ENCODE measurements at regions not wholly inside any gene's neighbourhood (a gene's known extent, or its start where the extent isn't known, plus 50 kb on each side); places are given as distances from the start of the nearest gene placed in this dataset.

GRCh38 chr2:191540681-191541080 is 137.3 kb upstream of the NABP1 start:
- TF ChIP-seq EZH2 (IDR thresholded peaks at IDR 0.05; ENCODE audit: low read length, missing control alignments) (no peak), CTCF (conservative IDR thresholded peaks at IDR 0.05 in 1 of 2, IDR thresholded peaks at IDR 0.05 in 1 of 2; ENCODE audit: low read depth in 1 of 2, low read length in 2 of 2) (no peak)
- no peaks in the 10 kb centered on the region for H3K4me1 ChIP-seq (ENCODE audit: control insufficient read depth, extremely low read depth, insufficient read depth, low read length)
- H4K20me1 ChIP-seq (ENCODE audit: control insufficient read depth, extremely low read depth, insufficient read depth, low read length), result no peaks in the 10 kb centered on the region
- H3K9ac ChIP-seq (ENCODE audit: insufficient read depth, low read length), result no peak overlapping the region
- H2AFZ ChIP-seq (ENCODE audit: low read length), result no peak overlapping the region
- no peak for DNase-seq (ENCODE audit: low read depth in 2 of 2)
- H3K4me2 ChIP-seq (ENCODE audit: extremely low read depth, insufficient read depth, low read length), result no peak overlapping the region
- no peak overlapping the region for H3K4me3 ChIP-seq (replicated peaks in 1 of 4; ENCODE audit: control extremely low read depth in 1 of 4, insufficient read depth in 1 of 4, low read depth in 3 of 4, low read length in 4 of 4)
- H3K27me3 ChIP-seq (ENCODE audit: control insufficient read depth, insufficient read depth, low read length), result no peaks in the 10 kb centered on the region
- no peaks in the 10 kb centered on the region for H3K9me3 ChIP-seq (ENCODE audit: control insufficient read depth, insufficient read depth, low read depth, low read length)
- no peaks in the 10 kb centered on the region for H3K36me3 ChIP-seq (ENCODE audit: control insufficient read depth, insufficient read depth, low read length)
- H3K79me2 ChIP-seq (ENCODE audit: control insufficient read depth, insufficient read depth, low read length), result no peaks in the 10 kb centered on the region
- no peak overlapping the region for H3K27ac ChIP-seq (ENCODE audit: insufficient read depth, low read length)

- peak in 1 of 2 donors; percentile 2 for DNase-seq (ENCODE audit: low read depth in 2 of 2)
- no peak overlapping the region for H3K4me3 ChIP-seq (replicated peaks in 1 of 4; ENCODE audit: control extremely low read depth in 1 of 4, insufficient read depth in 1 of 4, low read depth in 3 of 4, low read length in 4 of 4)
- no peak overlapping the region for H3K9ac ChIP-seq (ENCODE audit: insufficient read depth, low read length)
- no peaks in the 10 kb centered on the region for H3K79me2 ChIP-seq (ENCODE audit: control insufficient read depth, insufficient read depth, low read length)
- no peak overlapping the region for H3K4me2 ChIP-seq (ENCODE audit: extremely low read depth, insufficient read depth, low read length)
- H3K27ac ChIP-seq (ENCODE audit: insufficient read depth, low read length), result no peak overlapping the region
- H2AFZ ChIP-seq (ENCODE audit: low read length), result no peak overlapping the region
- no peaks in the 10 kb centered on the region for H3K4me1 ChIP-seq (ENCODE audit: control insufficient read depth, extremely low read depth, insufficient read depth, low read length)
- TF ChIP-seq CTCF (conservative IDR thresholded peaks at IDR 0.05 in 1 of 2, IDR thresholded peaks at IDR 0.05 in 1 of 2; ENCODE audit: low read depth in 1 of 2, low read length in 2 of 2) (no peak), EZH2 (IDR thresholded peaks at IDR 0.05; ENCODE audit: low read length, missing control alignments) (no peak)
- no peaks in the 10 kb centered on the region for H3K27me3 ChIP-seq (ENCODE audit: control insufficient read depth, insufficient read depth, low read length)
- no peaks in the 10 kb centered on the region for H3K9me3 ChIP-seq (ENCODE audit: control insufficient read depth, insufficient read depth, low read depth, low read length)
- no peaks in the 10 kb centered on the region for H3K36me3 ChIP-seq (ENCODE audit: control insufficient read depth, insufficient read depth, low read length)
- H4K20me1 ChIP-seq (ENCODE audit: control insufficient read depth, extremely low read depth, insufficient read depth, low read length), result no peaks in the 10 kb centered on the region
Measured at GRCh38 chr2:191543708-191544107, 134.2 kb upstream of the NABP1 start.

- no peak overlapping the region for H3K4me2 ChIP-seq (ENCODE audit: extremely low read depth, insufficient read depth, low read length)
- no peak overlapping the region for H3K27ac ChIP-seq (ENCODE audit: insufficient read depth, low read length)
- H4K20me1 ChIP-seq (ENCODE audit: control insufficient read depth, extremely low read depth, insufficient read depth, low read length), result no peaks in the 10 kb centered on the region
Measured at GRCh38 chr2:191544461-191545062, 133.4 kb upstream of the NABP1 start.

More at GRCh38 chr2:191544461-191545062, 133.4 kb upstream of the NABP1 start:
- no peaks in the 10 kb centered on the region for H3K27me3 ChIP-seq (ENCODE audit: control insufficient read depth, insufficient read depth, low read length)
- no peak for DNase-seq (ENCODE audit: low read depth in 2 of 2)
- TF ChIP-seq CTCF (conservative IDR thresholded peaks at IDR 0.05 in 1 of 2, IDR thresholded peaks at IDR 0.05 in 1 of 2; ENCODE audit: low read depth in 1 of 2, low read length in 2 of 2), result no peak
- no peak for TF ChIP-seq EZH2 (IDR thresholded peaks at IDR 0.05; ENCODE audit: low read length, missing control alignments)
- H3K79me2 ChIP-seq (ENCODE audit: control insufficient read depth, insufficient read depth, low read length), result no peaks in the 10 kb centered on the region
- H2AFZ ChIP-seq (ENCODE audit: low read length), result no peak overlapping the region
- no peak overlapping the region for H3K4me3 ChIP-seq (replicated peaks in 1 of 4; ENCODE audit: control extremely low read depth in 1 of 4, insufficient read depth in 1 of 4, low read depth in 3 of 4, low read length in 4 of 4)
- H3K9me3 ChIP-seq (ENCODE audit: control insufficient read depth, insufficient read depth, low read depth, low read length), result no peaks in the 10 kb centered on the region
- no peaks in the 10 kb centered on the region for H3K4me1 ChIP-seq (ENCODE audit: control insufficient read depth, extremely low read depth, insufficient read depth, low read length)
- no peaks in the 10 kb centered on the region for H3K36me3 ChIP-seq (ENCODE audit: control insufficient read depth, insufficient read depth, low read length)
- H3K9ac ChIP-seq (ENCODE audit: insufficient read depth, low read length), result no peak overlapping the region
